ENCODE measurements at regions not wholly inside any gene's neighbourhood (a gene's known extent, or its start where the extent isn't known, plus 50 kb on each side); places are given as distances from the start of the nearest gene placed in this dataset.

DNA sequence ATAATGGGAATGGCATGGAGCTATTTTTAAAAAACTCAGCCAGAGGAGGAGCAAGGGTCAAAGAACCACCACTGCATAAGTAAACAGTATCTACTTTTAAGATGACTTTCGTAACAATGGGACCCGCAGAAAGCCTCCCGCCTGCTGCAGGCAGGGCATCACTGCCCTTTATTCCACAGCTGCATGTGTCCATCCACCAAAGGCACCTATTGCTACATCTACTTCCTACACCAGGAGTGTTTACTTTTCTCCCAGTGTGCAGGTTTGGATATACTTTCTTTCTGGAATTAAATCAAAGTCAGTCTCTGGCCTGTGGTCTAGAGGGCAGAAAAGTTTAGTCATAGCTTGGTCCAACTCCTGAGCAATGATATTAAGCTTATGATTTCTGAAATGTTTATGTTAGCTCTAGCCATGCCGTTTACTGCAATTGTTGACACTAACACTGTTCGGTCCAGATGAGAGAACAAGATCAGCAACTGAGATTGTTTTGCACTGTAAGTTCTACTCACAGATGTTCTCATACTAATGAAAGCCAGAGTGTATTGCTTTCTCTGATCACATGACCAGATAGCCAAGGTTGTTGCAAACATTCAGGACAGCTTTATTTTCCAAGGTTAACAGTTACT, 391.5 kb downstream of the FGF10 start (continued):
- TF ChIP-seq, protein P1, sequence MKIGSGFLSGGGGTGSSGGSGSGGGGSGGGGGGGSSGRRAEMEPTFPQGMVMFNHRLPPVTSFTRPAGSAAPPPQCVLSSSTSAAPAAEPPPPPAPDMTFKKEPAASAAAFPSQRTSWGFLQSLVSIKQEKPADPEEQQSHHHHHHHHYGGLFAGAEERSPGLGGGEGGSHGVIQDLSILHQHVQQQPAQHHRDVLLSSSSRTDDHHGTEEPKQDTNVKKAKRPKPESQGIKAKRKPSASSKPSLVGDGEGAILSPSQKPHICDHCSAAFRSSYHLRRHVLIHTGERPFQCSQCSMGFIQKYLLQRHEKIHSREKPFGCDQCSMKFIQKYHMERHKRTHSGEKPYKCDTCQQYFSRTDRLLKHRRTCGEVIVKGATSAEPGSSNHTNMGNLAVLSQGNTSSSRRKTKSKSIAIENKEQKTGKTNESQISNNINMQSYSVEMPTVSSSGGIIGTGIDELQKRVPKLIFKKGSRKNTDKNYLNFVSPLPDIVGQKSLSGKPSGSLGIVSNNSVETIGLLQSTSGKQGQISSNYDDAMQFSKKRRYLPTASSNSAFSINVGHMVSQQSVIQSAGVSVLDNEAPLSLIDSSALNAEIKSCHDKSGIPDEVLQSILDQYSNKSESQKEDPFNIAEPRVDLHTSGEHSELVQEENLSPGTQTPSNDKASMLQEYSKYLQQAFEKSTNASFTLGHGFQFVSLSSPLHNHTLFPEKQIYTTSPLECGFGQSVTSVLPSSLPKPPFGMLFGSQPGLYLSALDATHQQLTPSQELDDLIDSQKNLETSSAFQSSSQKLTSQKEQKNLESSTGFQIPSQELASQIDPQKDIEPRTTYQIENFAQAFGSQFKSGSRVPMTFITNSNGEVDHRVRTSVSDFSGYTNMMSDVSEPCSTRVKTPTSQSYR (CRISPR knock-in tag; IDR thresholded peaks at IDR 0.05; ENCODE audit: borderline replicate concordance) = peak; percentile 32; the same call in 1 of the 2 replicates
- TF ChIP-seq ZNF10 (CRISPR knock-in tag; IDR thresholded peaks at IDR 0.05; ENCODE audit: borderline replicate concordance, low read depth) (no peak), CBX2 (IDR thresholded peaks at IDR 0.05; ENCODE audit: low read depth, low read length) (no peak), CBX2 (CRISPR knock-in tag; IDR thresholded peaks at IDR 0.05; ENCODE audit: low read depth) (no peak), KLF15 (CRISPR knock-in tag; IDR thresholded peaks at IDR 0.05; ENCODE audit: borderline replicate concordance) (no peak), HCFC1 (IDR thresholded peaks at IDR 0.05; ENCODE audit: low read depth, low read length) (no peak), ZNF251 (CRISPR knock-in tag; IDR thresholded peaks at IDR 0.05) (no peak), POGZ (CRISPR knock-in tag; IDR thresholded peaks at IDR 0.05) (peak; percentile 98), MED13 (CRISPR knock-in tag; IDR thresholded peaks at IDR 0.05) (no peak), JUNB (CRISPR knock-in tag; IDR thresholded peaks at IDR 0.05; ENCODE audit: borderline replicate concordance) (peak; percentile 72; the same call in 1 of the 2 replicates), ERF (CRISPR knock-in tag; IDR thresholded peaks at IDR 0.05) (peak; percentile 81), SPEN (CRISPR knock-in tag; IDR thresholded peaks at IDR 0.05; ENCODE audit: low read depth) (no peak), ARNT (IDR thresholded peaks at IDR 0.05) (no peak), ZNF543 (CRISPR knock-in tag; IDR thresholded peaks at IDR 0.05) (peak; percentile 94), DNMT1 (CRISPR knock-in tag; IDR thresholded peaks at IDR 0.05) (no peak)
- TF ChIP-seq, protein P2, sequence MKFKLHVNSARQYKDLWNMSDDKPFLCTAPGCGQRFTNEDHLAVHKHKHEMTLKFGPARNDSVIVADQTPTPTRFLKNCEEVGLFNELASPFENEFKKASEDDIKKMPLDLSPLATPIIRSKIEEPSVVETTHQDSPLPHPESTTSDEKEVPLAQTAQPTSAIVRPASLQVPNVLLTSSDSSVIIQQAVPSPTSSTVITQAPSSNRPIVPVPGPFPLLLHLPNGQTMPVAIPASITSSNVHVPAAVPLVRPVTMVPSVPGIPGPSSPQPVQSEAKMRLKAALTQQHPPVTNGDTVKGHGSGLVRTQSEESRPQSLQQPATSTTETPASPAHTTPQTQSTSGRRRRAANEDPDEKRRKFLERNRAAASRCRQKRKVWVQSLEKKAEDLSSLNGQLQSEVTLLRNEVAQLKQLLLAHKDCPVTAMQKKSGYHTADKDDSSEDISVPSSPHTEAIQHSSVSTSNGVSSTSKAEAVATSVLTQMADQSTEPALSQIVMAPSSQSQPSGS (CRISPR knock-in tag; IDR thresholded peaks at IDR 0.05) = peak; percentile 78
- TF ChIP-seq, protein P3, sequence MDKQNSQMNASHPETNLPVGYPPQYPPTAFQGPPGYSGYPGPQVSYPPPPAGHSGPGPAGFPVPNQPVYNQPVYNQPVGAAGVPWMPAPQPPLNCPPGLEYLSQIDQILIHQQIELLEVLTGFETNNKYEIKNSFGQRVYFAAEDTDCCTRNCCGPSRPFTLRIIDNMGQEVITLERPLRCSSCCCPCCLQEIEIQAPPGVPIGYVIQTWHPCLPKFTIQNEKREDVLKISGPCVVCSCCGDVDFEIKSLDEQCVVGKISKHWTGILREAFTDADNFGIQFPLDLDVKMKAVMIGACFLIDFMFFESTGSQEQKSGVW (CRISPR knock-in tag; IDR thresholded peaks at IDR 0.05; ENCODE audit: borderline replicate concordance) = no peak
- TF ChIP-seq, protein P4, sequence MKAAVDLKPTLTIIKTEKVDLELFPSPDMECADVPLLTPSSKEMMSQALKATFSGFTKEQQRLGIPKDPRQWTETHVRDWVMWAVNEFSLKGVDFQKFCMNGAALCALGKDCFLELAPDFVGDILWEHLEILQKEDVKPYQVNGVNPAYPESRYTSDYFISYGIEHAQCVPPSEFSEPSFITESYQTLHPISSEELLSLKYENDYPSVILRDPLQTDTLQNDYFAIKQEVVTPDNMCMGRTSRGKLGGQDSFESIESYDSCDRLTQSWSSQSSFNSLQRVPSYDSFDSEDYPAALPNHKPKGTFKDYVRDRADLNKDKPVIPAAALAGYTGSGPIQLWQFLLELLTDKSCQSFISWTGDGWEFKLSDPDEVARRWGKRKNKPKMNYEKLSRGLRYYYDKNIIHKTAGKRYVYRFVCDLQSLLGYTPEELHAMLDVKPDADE (CRISPR knock-in tag; IDR thresholded peaks at IDR 0.05) = no peak
- TF ChIP-seq, protein P5, sequence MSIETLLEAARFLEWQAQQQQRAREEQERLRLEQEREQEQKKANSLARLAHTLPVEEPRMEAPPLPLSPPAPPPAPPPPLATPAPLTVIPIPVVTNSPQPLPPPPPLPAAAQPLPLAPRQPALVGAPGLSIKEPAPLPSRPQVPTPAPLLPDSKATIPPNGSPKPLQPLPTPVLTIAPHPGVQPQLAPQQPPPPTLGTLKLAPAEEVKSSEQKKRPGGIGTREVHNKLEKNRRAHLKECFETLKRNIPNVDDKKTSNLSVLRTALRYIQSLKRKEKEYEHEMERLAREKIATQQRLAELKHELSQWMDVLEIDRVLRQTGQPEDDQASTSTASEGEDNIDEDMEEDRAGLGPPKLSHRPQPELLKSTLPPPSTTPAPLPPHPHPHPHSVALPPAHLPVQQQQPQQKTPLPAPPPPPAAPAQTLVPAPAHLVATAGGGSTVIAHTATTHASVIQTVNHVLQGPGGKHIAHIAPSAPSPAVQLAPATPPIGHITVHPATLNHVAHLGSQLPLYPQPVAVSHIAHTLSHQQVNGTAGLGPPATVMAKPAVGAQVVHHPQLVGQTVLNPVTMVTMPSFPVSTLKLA (IDR thresholded peaks at IDR 0.05) = peak; percentile 17; the same call in 1 of the 2 replicates

All from HepG2 (cell line).